Left ventricle myocardium inferior (tissue), 1 donor: ENCODE measurements at regions not wholly inside any gene's neighbourhood (a gene's known extent, or its start where the extent isn't known, plus 50 kb on each side); places are given as distances from the start of the nearest gene placed in this dataset.

Experiments
- DNase-seq: peaks from one replicate; pipeline ENCODE4 v3.0.0-alpha.2; 2020
- H3K27ac ChIP-seq: fragments of 200-600 bp; replicated peaks from 2 replicates; pipeline ENCODE4 v1.8.0; 2021
- H3K27me3 ChIP-seq: fragments of 200-600 bp; 2 replicates; pipeline ENCODE4 v1.8.0; 2021; ENCODE audit warnings: low read depth
- H3K36me3 ChIP-seq: fragments of 200-600 bp; 2 replicates; pipeline ENCODE4 v1.8.0; 2021
- H3K4me1 ChIP-seq: fragments of 200-600 bp; 2 replicates; pipeline ENCODE4 v1.8.0; 2021
- H3K4me3 ChIP-seq: fragments of 200-600 bp; 2 replicates; pipeline ENCODE4 v1.8.0; 2021; ENCODE audit warnings: mild to moderate bottlenecking, moderate library complexity
- H3K9me3 ChIP-seq: fragments of 200-600 bp; replicated peaks from 2 replicates; pipeline ENCODE4 v1.8.0; 2021
- intact Hi-C: fragments of 100-400 bp; cut with micrococcal nuclease; formaldehyde crosslinking; loops from one replicate; pipeline ENCODE4 v1.11.0; 2022
- TF ChIP-seq, protein P1 (sequence below): fragments of 200-600 bp; IDR thresholded peaks from 2 replicates; pipeline ENCODE4 v1.8.0; 2021; ENCODE audit warnings: antibody characterized with exemption, mild to moderate bottlenecking, borderline replicate concordance
- donor health status: DM: no; HTN: yes; CAD: no; lungs with severe emphysema.

DNA sequence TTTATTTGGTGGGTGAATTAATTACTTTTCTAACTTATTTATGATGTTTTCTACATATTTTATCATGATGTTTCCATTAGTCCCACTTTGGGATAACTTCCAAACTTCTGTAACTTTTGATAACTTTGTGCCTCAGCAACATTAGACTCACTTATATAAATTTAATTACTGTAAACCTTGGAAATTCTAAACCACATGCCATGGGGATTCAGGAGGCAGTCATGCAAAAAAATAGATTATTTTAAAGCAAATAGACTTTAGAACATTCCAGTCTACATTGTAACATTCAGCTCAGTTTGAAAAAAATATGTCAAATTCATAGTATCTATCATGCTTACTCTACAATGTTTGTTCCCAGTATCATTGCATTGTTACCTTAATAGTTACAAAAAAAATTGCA, 728.5 kb upstream of the NRXN1 start:
- H3K4me3 ChIP-seq: no peak overlapping the region
- H3K27ac ChIP-seq: no peak overlapping the region
- TF ChIP-seq, protein P1, sequence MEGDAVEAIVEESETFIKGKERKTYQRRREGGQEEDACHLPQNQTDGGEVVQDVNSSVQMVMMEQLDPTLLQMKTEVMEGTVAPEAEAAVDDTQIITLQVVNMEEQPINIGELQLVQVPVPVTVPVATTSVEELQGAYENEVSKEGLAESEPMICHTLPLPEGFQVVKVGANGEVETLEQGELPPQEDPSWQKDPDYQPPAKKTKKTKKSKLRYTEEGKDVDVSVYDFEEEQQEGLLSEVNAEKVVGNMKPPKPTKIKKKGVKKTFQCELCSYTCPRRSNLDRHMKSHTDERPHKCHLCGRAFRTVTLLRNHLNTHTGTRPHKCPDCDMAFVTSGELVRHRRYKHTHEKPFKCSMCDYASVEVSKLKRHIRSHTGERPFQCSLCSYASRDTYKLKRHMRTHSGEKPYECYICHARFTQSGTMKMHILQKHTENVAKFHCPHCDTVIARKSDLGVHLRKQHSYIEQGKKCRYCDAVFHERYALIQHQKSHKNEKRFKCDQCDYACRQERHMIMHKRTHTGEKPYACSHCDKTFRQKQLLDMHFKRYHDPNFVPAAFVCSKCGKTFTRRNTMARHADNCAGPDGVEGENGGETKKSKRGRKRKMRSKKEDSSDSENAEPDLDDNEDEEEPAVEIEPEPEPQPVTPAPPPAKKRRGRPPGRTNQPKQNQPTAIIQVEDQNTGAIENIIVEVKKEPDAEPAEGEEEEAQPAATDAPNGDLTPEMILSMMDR: no peak
- no peaks in the 10 kb centered on the region for H3K9me3 ChIP-seq
- no peaks in the 10 kb centered on the region for H3K27me3 ChIP-seq
- no peak for DNase-seq
- intact Hi-C loops: no loop called here
- H3K36me3 ChIP-seq: no peaks in the 10 kb centered on the region
- H3K4me1 ChIP-seq: no peaks in the 10 kb centered on the region

DNA sequence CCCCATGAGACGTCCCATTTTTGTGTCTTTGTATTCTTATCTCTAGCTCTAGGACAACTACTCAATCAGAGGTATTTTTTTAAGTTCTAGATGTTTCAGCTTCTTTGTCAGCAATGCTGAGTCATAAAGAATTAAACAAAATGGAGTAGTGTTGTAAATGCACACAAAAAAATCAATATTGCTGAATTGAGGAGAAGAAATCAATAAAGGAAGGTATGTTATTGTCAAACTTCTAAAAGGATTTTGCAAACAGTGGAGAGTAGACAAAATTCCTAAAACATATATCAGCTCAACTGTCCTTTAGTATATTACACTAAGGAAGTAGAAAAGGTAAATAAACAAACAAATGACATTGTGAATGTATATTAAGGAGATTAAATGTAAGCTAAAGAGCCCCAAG, 726.1 kb upstream of the NRXN1 start:
- Histone ChIP-seq H3K9me3 (no peaks in the 10 kb centered on the region), H3K4me1 (no peaks in the 10 kb centered on the region), H3K27ac (no peak overlapping the region), H3K36me3 (no peaks in the 10 kb centered on the region), H3K27me3 (no peaks in the 10 kb centered on the region), H3K4me3 (no peak overlapping the region)
- TF ChIP-seq, protein P1: no peak
- intact Hi-C loops: no loop called here
- DNase-seq: no peak

DNA sequence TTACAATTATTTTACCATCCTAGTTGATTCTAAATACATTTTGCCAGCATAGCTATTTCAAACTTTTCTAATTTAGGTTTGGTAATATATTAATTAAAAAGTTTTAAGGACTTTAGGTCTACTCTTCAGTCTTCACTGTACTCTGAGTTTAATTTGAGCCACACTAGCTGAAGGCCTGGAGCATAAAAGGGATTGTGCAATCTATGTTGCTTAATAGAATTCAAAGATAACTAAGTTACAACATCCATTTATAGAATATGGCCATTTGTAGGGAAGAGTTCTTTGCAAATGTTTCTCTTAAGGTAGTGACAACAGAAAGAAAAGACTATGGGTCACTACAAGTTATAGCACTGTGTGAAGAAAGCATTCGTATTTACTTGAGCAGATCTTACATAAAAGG, 702.2 kb upstream of the NRXN1 start:
- no peak for DNase-seq
- H3K4me1 ChIP-seq: no peaks in the 10 kb centered on the region
- TF ChIP-seq, protein P1: no peak
- no peak overlapping the region for H3K4me3 ChIP-seq
- H3K9me3 ChIP-seq: peaks cover 5% of the 10 kb centered on the region
- H3K27me3 ChIP-seq: no peaks in the 10 kb centered on the region
- H3K27ac ChIP-seq: no peak overlapping the region
- intact Hi-C loops: no loop called here
- H3K36me3 ChIP-seq: no peaks in the 10 kb centered on the region

DNA sequence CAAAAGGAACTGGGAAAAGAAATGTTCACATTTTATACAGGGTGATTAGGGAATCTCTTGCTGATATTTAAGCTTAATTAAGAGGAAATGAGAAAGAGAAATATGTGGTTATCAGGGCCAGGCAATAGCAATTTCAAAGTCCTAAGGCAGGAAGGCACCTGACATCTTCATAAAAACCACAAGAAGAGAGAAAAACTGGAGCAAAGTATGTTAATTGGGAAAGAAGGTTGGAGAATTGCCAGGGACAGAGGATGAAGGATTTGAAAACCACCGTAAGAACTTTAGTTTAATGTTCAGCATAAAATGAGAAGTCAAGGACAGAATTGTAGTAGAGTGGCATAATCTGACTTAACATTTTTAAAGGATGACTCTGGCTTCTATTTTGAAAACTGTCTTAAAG, 691.8 kb upstream of the NRXN1 start:
- Histone ChIP-seq H3K4me1 (no peaks in the 10 kb centered on the region), H3K27me3 (no peaks in the 10 kb centered on the region), H3K36me3 (no peaks in the 10 kb centered on the region), H3K9me3 (no peaks in the 10 kb centered on the region), H3K4me3 (no peak overlapping the region), H3K27ac (no peak overlapping the region)
- intact Hi-C loops: no loop called here
- no peak for DNase-seq
- TF ChIP-seq, protein P1: no peak

DNA sequence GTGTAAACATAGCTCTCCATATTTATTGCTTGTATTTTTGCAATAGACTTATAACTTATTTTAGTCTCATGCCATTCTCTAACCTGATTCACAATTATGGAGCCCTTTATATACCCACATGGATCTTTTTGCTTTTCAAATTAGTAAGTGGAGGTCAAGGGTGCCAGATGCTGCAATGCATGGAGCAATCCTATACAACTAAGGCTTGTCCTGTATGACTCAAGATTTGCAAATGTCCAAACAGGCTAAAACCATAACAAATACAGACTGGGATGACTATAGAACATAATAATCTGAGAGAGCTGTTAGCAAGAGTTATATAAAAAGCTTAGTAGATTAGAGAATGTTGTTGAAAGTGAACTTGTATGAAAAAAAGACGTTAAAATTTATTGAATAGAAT, 690.4 kb upstream of the NRXN1 start:
- intact Hi-C loops: no loop called here
- H3K27ac ChIP-seq: no peak overlapping the region
- no peaks in the 10 kb centered on the region for H3K4me1 ChIP-seq
- H3K36me3 ChIP-seq: no peaks in the 10 kb centered on the region
- H3K9me3 ChIP-seq: no peaks in the 10 kb centered on the region
- DNase-seq: no peak
- TF ChIP-seq, protein P1: no peak
- H3K27me3 ChIP-seq: no peaks in the 10 kb centered on the region
- H3K4me3 ChIP-seq: no peak overlapping the region

DNA sequence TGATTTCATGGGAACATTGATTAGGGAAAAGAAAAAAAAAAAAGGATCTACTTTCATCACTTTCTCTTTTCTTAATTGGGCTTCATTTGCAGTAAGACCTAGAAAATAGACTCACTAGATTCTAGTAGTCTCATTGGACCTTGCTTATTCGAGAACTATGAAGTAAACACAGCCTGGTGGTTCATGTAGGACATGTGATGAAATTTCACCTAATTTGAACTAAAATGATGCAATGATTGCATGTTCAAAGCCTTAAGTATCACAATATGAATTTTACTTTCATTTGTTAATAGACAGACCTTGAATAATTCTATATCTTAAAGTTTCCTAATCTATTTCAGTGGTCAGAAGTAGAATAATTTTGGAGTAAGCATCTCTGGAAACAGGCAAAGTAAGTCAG, 688.9 kb upstream of the NRXN1 start:
- no peak overlapping the region for H3K27ac ChIP-seq
- H3K27me3 ChIP-seq: no peaks in the 10 kb centered on the region
- intact Hi-C loops: no loop called here
- no peak for DNase-seq
- H3K9me3 ChIP-seq: no peaks in the 10 kb centered on the region
- TF ChIP-seq, protein P1: no peak
- no peaks in the 10 kb centered on the region for H3K36me3 ChIP-seq
- H3K4me1 ChIP-seq: no peaks in the 10 kb centered on the region
- no peak overlapping the region for H3K4me3 ChIP-seq
